Renal cortex interstitium (tissue), 11 donors: ENCODE measurements at regions not wholly inside any gene's neighbourhood (a gene's known extent, or its start where the extent isn't known, plus 50 kb on each side); places are given as distances from the start of the nearest gene placed in this dataset.
A peak's percentile ranks its signal among the peaks of the same experiment; 100 is the strongest.
"Not testable (repeated sequence)": the region's sequence is repeated elsewhere in the genome, so short reads cannot be mapped to it uniquely, and the experiment has no call there.

Experiments used
- DNase-seq, 11 donors: peaks; one replicate each; pipeline ENCODE4 v3.0.0-alpha.2; 2013; ENCODE audit warnings: low read depth in 9 of 11, low spot score in 4 of 11; ENCODE audit errors: extremely low read depth in 1 of 11

DNA sequence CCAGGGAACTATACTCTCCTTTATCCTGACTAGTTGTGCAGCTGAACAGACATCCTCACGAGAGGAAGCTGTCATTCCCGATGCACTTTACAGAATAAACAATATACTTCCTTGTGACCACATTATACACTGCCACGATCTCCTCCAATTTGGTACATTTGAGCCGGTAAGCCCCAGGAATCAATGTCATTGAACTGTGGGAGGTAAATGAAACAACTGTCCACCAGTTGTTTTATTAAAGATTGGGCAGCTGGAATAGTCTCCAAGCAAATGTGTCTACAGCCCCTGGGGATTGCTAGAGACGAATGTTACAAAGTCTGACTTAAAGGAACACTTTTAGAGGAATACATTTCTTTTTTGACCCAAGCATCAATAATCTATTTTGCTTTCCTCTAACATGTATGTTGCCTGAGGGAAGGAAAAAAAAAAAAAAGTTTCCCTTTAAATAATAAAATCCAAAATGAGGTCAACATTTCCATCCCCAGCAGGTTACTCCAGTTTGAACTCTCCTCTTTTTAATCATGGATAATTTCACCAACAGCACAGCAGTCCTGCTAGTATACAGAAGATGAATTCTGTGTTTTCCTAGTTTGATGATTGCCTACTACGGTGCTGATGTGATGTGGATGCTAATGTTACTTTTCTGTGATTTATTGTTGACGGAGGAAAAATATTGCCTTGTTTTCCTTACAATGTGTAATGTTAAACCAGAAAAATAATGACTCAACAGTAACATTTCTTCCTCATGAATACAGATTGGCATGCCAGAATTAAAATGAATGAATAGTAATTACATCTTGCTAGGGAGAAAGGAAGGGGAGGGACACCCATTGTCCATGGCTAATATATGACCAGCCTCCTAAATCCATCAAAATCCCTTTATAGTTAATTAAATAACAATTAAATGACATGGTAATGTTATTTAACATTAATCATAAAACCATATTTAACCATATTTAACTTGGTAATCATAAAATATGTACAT lies 360.9 kb downstream of the NEBL start:
- DNase-seq, result no peak

DNA sequence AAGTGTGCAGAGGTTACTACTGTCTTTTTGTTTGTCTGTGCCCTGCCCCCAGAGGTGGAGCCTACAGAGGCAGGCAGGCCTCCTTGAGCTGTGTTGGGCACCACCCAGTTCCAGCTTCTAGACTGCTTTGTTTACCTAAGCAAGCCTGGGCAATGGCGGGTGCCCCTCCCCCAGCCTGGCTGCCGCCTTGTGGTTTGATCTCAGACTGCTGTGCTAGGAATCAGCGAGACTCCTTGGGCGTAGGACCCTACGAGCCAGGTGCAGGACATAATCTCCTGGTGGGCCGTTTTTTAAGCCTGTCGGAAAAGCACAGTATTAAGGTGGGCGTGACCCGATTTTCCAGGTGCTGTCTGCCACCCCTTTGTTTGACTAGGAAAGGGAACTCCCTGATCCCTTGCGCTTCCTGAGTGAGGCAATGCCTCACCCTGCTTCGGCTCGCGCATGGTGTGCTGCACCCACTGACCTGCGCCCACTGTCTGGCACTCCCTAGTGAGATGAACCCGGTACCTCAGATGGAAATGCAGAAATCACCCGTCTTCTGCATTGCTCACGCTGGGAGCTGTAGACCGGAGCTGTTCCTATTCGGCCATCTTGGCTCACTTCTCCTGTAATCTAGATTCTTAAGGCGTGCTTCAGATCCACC lies 365.7 kb downstream of the NEBL start:
- not testable (repeated sequence) for DNase-seq

DNA sequence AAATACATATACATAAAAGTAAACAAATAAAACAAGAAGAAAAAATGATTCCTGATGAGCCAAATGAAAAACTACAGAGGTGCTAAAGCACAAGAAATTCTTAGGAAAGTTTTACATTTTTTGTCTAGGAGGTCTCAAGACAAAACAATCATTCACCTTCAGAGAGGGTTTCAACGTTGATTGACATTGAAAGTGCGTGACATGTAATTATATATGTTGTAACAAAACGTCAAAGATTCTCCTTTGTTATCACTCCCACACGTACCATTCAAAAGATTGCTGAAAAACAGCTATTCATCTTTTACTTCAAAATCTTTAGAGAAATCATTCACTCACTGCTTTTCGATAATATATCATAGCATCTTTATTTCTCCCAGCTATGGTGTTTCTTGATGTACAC lies 375.9 kb downstream of the NEBL start:
- no peak for DNase-seq

DNA sequence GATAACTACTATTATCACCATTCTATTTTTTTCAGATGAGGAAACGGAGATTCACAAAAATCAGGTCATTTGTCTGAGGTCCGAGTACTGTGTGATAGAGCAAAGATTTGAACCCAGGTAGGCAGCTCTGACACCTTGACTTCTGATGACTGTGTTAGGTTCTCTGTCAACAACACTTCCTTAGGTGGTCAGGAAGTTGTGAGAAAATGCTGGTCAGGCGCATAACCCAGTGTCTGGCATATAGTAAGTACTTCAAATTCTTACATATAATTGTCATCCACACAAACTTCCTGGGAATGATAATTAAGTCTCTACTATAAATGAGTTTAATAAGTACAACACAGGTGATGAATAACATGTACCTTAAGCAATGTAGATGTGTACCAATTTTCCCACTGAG lies 381.5 kb downstream of the NEBL start:
- no peak for DNase-seq

DNA sequence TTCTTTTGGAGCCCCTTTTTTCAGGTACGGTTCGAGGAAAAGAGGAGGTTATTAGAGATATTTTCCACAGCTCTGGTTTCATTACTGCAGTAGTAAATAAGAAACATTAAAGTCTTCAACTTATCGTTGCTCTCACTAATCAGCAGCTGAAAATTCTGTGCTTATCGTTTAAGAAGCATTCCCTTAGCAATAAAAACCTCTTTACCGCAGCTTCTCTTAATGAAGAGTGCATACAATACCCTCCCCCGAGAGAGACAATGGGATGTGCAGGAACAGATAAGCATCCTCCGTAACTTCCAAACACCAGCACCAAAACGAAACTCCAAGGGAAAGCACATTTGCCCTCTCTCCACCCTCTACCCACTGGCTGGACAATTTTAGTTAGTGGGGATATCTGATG lies 384.5 kb downstream of the NEBL start:
- DNase-seq, result no peak

DNA sequence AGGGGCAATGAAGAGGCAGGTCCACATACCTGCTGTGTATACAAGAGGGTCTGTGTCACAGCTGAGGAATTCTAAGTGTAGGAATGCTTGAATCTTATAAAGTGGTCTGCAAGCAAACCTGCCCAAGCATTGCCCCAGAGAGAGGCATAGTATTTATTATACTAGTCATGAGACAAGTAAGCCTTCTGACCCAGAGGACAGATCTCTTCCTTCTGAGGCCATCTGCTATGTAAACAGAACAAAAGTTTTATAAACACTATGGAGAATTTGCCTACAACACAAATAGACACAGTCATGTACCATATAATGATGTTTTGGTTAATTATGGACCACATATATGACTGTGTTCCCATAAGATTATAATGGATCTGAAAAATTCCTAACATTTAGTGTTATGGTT lies 388.2 kb downstream of the NEBL start:
- DNase-seq, result no peak

DNA sequence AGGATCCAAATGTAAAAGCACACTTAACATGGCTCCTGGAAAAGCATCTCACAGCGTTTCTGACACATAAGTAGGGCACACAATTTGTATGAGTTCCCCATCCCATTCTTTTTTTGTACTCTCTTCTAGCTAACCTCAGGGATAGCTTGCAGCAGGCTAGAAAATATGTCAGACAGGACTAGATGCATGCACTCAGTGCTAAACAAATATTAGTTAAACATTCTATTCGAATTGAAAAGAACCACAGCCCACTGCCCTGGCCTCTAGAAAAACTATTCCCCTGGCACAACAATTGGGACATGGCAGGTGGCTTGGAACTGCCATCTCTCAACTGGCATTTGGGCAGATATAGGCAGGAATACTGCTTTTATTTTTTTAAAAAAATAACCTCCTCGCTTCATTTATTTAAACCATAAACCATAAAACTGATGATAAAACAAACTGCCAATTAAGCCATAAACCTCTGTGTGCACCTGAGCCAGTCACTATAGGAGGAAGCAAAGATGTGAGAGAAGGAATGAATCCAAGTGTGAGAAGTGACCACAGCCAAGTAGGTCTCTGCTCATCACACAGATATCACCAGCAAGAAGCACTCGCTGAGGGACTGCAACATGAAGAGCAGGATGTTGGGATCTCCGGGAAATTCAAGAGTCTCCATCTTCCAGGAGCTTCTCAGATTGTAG lies 394.1 kb downstream of the NEBL start:
- no peak for DNase-seq

DNA sequence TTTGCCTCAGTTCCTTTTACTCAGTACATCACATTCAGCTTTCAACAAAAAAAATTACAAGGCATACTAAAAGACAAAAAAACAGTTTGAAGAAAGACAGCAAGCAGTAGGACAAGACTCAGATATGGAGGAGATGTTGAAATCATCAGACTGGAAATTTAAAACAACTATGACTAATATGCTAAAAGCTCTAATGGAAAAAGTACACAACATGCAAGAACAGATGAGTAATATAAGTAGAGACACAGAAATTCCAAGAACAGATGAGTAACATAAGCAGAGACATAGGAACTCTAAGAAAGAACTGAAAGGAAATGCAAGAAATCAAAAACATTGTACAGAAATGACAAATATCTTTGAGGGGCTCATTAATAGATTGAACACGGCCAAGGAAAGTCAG lies 402.6 kb downstream of the NEBL start:
- no peak for DNase-seq

DNA sequence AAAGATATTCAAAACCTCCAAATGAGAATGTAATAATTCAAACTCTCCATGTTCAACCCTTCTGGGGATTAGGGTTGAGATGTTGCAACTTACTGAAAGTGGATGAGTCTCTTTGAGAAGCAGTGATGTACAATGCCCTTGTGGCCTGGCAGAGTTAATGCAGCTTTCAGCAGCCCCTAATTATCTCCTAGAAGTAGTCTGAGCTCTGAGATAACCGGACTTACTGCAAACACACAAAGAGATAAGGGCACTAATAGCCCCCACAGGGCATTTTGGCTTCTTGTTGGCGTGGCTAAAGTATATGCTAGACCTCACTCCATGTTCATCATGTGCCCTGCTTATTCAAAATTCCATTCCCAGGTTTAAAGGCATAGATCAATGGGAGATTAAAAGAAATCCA lies 404.7 kb downstream of the NEBL start:
- no peak for DNase-seq

DNA sequence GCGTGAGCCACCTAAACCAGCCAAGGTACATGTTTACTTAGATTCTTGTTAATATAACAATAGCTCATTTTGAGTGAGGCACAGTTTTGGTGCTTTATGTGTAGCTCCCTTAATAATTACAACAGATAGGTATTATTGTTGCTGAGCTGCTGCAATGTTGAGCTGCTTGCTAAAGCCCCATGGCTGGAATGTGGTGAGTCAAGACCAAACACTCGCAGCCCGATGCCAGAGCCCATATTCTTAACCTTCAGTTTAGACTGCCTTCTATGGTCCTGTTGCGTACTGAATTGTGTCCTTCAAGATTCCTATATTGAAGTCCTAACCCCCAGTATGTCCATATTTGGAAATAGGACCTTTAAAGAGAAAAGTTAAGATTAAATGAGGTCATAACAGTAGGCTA lies 407.1 kb downstream of the NEBL start:
- DNase-seq, result no peak

DNA sequence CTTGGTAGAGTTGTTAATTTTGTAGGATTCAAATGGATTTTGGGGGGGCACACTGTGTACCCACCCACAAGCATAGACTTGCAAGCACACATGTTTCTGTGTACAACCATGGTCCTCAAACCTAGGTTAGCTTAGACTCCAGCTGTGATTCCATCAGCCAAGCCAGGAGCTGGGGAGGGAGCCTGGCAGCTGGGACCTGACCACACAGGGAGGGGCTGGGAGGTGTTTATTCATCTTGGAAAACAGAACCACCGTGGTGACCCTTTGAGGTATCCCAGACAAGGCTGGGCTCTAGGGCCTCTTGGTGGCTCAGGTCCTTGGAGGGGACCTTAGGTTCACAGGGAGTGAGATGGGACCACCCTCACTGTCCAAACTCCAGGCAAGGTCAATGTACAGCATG lies 410.3 kb downstream of the NEBL start:
- no peak for DNase-seq

DNA sequence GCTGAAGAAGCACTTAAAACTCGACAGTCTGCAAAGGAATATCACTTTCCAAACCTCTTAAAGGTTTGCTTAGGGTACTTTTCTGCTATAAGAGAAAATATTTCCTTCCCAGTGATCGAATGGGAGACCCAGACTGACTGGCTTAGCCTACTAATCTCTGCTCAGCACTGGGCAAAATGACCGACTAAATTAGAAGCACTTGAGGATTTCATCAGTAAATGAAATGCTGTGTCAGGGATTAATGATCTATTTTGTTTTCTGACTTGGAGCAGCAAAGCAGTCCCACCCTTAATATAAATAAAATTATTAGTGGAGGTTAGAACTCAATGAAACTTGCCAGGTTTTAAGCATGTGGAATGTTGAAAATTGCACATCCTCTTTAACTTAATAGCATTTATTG lies 411.6 kb downstream of the NEBL start:
- DNase-seq, result no peak

DNA sequence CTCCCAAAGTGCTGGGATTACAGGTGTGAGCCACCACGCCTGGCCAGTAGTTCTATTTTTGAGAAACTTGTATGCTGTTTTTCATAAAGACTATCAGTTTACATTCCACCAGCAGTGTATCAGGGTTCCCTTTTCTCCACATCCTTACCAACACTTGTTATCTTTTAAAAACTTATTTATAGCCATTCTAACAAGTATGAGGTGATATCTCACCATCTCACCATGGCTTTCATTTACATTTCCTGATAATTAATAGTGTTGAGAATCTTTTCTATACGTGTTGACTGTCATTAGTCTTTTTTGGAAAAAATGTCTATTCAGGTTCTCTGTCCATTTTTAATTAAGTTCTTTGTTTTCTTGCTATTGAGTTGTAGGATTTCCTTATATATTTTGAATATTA lies 416.1 kb downstream of the NEBL start:
- DNase-seq, result no peak

DNA sequence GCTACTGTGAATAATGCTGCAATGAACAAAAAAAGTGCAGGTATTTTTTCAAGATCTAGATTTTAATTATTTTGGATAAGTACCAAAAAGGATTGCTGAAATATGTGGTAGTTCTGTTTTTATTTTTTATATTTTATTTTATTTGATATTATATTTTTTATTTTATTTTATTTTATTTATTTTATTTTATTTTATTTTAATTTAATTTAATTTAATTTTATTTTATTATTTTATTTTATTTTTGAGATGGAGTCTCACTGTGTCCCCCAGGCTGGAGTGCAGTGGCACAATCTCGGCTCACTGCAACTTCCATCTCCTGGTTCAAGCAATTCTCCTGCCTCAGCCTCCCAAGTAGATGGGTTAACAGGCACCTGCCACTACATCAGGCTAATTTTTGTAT lies 416.5 kb downstream of the NEBL start:
- not testable (repeated sequence) for DNase-seq

DNA sequence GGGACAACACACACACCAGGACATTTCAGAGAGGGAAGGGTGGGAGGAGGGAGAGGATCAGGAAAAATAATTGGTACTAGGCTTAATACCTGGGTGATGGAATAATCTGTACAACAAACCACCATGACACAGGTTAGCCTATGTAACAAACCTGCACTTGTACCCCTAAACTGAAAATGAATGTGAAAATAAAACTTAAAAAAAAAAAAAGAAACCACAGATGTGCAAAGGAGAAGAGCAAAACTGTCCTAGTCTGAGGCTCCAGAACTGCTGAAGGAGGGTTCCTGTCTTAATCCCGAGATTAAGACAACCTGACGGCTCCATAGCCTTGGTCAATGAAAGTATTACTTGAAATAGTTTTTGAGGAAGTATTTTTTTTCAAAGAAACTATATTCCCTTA lies 423.0 kb downstream of the NEBL start:
- DNase-seq, result no peak

DNA sequence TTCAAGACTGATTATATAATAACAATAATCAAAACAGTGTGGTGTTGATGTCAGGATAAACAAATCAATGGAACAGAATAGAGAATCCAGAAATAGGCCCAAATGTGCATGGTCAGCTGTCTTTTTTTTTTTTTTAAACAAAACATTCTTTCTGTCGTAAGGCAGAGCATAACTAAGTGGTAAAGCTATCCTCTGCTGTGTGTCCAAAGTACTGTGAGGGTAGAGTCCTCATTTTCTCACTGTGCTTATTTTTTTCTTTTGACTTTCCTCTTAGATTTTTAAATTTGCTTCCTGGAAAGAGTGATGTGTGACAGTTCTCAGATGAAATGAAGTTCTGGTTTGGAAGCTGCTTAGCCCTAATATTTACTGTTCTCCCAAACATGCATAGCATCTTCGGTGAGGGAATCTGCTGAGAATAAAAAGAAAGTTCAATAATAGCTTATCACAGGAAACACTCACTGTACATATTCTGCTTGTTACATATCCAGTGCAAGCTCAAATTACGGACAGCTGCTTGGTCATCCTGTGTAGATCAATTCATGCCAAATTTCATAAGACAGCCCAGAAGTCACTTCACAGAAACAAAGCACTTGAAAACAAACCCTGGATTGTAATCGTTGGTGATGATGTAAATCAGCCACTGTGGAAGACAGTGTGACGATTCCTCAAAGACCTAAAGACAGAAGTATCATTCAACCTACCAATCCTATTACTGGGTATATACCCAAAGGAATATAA lies 423.9 kb downstream of the NEBL start:
- DNase-seq, result no peak

DNA sequence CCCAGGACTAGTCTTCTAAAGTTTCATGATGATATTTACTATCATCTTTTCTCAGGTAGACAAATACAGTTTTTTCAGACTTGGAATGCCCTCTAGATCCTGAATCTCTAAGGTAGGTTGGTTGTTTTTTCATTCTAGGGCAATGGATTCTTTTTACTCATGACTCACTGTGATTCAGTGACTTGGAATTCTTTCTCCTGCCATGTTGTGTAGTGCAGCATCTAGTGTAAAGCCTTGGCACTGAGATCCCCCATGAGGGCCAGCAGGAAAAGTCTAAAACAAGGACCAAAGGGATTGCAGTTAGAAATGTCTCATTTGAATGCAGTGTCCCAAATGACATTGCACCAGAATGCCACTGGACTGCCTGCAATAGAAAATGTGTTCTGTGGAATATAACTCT lies 430.4 kb downstream of the NEBL start:
- no peak for DNase-seq

DNA sequence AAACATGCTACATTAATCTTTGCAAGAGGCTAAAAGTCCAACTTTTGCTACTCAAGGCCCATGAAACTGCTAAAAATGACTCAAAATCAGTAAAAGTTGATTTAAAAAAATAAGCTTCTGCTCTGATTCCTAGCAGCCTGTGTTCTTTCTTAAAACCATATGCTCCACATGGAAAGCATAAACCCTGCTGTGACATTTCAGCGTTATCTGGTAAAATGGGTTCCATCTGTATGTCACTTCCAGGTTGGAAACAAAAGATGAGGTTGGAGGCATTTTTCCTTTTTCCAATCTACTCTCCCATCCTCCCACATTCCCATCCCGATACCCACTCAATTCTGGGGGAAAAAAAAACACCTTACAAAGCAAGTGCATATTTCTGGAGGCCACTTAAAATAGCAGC lies 439.5 kb downstream of the NEBL start:
- peak in 1 of 11 donors; percentile 22 for DNase-seq

DNA sequence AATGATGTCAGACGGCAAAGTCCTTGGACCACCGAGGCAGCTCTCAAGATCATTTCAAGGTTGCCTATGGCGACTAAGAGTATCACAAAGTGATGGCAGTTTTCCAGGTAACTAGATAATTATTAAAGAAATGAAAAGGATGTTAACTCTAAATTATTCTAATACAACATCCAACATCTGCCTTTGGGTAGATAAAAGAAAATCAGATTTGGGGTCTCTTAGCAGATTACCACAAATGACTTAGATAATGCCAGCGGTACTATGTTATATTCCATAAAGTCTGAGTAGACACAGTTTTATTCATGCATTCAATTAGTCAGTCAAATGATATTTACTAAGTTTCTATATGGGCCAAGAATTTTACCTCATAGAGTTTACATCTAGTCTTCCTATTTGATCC lies 441.3 kb downstream of the NEBL start:
- no peak for DNase-seq
